Caco-2 (cell line): ENCODE measurements at regions not wholly inside any gene's neighbourhood (a gene's known extent, or its start where the extent isn't known, plus 50 kb on each side); places are given as distances from the start of the nearest gene placed in this dataset.

Source experiments
- BruUV-seq: library from RNA; stranded (reverse); fragments of 400-500 nt; replicated peaks from 2 replicates; lab custom pipeline; 2021; lab: Mats Ljungman, UMichigan
- CTCF ChIA-PET: fragments of 300-600 bp; sonication (Branson Sonifier 250); formaldehyde crosslinking; loops from one replicate; lab custom pipeline; 2022; ENCODE audit warnings: antibody characterized with exemption; lab: Charles Lee
- POLR2A ChIA-PET: fragments of 300-600 bp; sonication (Branson Sonifier 250); formaldehyde crosslinking; loops from one replicate; lab custom pipeline; 2022; ENCODE audit warnings: antibody characterized with exemption; lab: Charles Lee
- DNase-seq, 2 experiments: peaks; one replicate each; pipeline versions ENCODE4 v3.0.0 to v3.0.0-alpha.2; 2020 to 2022
- H3K27me3 ChIP-seq: replicated peaks from 2 replicates; pipeline ENCODE4 v1.6.0; 2011; ENCODE audit warnings: low read length; ENCODE audit not compliant: control insufficient read depth, insufficient read depth
- H3K36me3 ChIP-seq: 2 replicates; pipeline ENCODE4 v1.5.1; 2011; ENCODE audit warnings: low read length; ENCODE audit not compliant: control insufficient read depth, insufficient read depth
- H3K4me1 ChIP-seq: fragments of 250-450 bp; sonication (Bioruptor Pico); 2 replicates; pipeline ENCODE4 v1.5.1; 2020; ENCODE audit warnings: mild to moderate bottlenecking
- H3K4me3 ChIP-seq: 2 replicates; pipeline ENCODE4 v1.5.1; 2011; ENCODE audit warnings: low read depth, mild to moderate bottlenecking, control low read depth, low read length
- H3K9me3 ChIP-seq: fragments of 250-450 bp; sonication (Bioruptor Pico); 2 replicates; pipeline ENCODE4 v1.5.1; 2020; ENCODE audit warnings: mild to moderate bottlenecking, moderate library complexity
- H3K27ac Mint-ChIP-seq: one replicate; pipeline ENCODE4 v1.8.0; 2022; ENCODE audit warnings: mixed read lengths; ENCODE audit not compliant: unreplicated experiment
- H3K27me3 Mint-ChIP-seq: one replicate; pipeline ENCODE4 v1.8.0; 2022; ENCODE audit warnings: mixed read lengths; ENCODE audit not compliant: insufficient read depth, unreplicated experiment
- H3K36me3 Mint-ChIP-seq: one replicate; pipeline ENCODE4 v1.8.0; 2022; ENCODE audit warnings: mild to moderate bottlenecking, mixed read lengths; ENCODE audit not compliant: insufficient read depth, unreplicated experiment
- H3K4me1 Mint-ChIP-seq: one replicate; pipeline ENCODE4 v1.8.0; 2022; ENCODE audit warnings: low read depth, mixed read lengths; ENCODE audit not compliant: unreplicated experiment
- H3K4me3 Mint-ChIP-seq: one replicate; pipeline ENCODE4 v1.8.0; 2022; ENCODE audit warnings: mild to moderate bottlenecking, moderate library complexity, mixed read lengths; ENCODE audit not compliant: unreplicated experiment
- H3K9me3 Mint-ChIP-seq: one replicate; pipeline ENCODE4 v1.8.0; 2022; ENCODE audit warnings: mixed read lengths; ENCODE audit not compliant: unreplicated experiment
- CTCF ChIP-seq, 2 experiments: fragments of 200-600 bp in 1 of 2; IDR thresholded peaks; 1 replicate in 1 of 2; 2 replicates in 1 of 2; pipeline versions ENCODE4 v1.5.1 to v1.8.0; 2011 to 2022; ENCODE audit warnings: antibody characterized with exemption in 1 of 2, control low read depth in 1 of 2, inconsistent platforms in 1 of 2, low read depth in 1 of 2, low read length in 1 of 2, mild to moderate bottlenecking in 1 of 2, moderate library complexity in 1 of 2; ENCODE audit not compliant: insufficient read depth in 1 of 2, severe bottlenecking in 1 of 2, unreplicated experiment in 1 of 2
- intact Hi-C: fragments of 100-400 bp; cut with micrococcal nuclease; formaldehyde crosslinking; loops from one replicate; pipeline ENCODE4 v1.10.0; 2022; ENCODE audit not compliant: unreplicated experiment

GRCh38 chr16:5200123-5200522 lies 102.5 kb upstream of the EEF2KMT start:
- Histone ChIP-seq H3K4me1 (no peaks in the 10 kb centered on the region), H3K4me3 (no peak overlapping the region), H3K27me3 (no peaks in the 10 kb centered on the region), H3K36me3 (no peaks in the 10 kb centered on the region), H3K9me3 (no peaks in the 10 kb centered on the region)
- no TSS peak for BruUV-seq
- no peak for TF ChIP-seq CTCF (IDR thresholded peaks at IDR 0.05; ENCODE audit: insufficient read depth in 1 of 2, low read depth in 1 of 2, low read length in 1 of 2, severe bottlenecking in 1 of 2, unreplicated experiment in 1 of 2)
- intact Hi-C loops = no loop called here
- CTCF ChIA-PET = no interaction called here
- Mint-ChIP-seq H3K27ac (no peak overlapping the region), H3K27me3 (peaks cover 3% of the 10 kb centered on the region), H3K4me3 (no peak overlapping the region), H3K4me1 (no peaks in the 10 kb centered on the region), H3K36me3 (no peaks in the 10 kb centered on the region), H3K9me3 (peaks cover 9% of the 10 kb centered on the region)
- POLR2A ChIA-PET = no interaction called here
- no peak for DNase-seq

- H3K4me3 ChIP-seq = no peak overlapping the region
- no peaks in the 10 kb centered on the region for H3K36me3 ChIP-seq
- no peaks in the 10 kb centered on the region for H3K9me3 ChIP-seq
- peaks cover 3% of the 10 kb centered on the region for H3K27me3 Mint-ChIP-seq
- peaks cover 12% of the 10 kb centered on the region for H3K9me3 Mint-ChIP-seq
- no peaks in the 10 kb centered on the region for H3K4me1 ChIP-seq
- H3K36me3 Mint-ChIP-seq = no peaks in the 10 kb centered on the region
- no peak for DNase-seq
- no peak for TF ChIP-seq CTCF (IDR thresholded peaks at IDR 0.05; ENCODE audit: insufficient read depth in 1 of 2, low read depth in 1 of 2, low read length in 1 of 2, severe bottlenecking in 1 of 2, unreplicated experiment in 1 of 2)
- no TSS peak for BruUV-seq
- H3K4me1 Mint-ChIP-seq = no peaks in the 10 kb centered on the region
- ChIA-PET CTCF (no interaction called here), POLR2A (no interaction called here)
- intact Hi-C loops = no loop called here
- no peak overlapping the region for H3K4me3 Mint-ChIP-seq
- H3K27me3 ChIP-seq = no peaks in the 10 kb centered on the region
- no peak overlapping the region for H3K27ac Mint-ChIP-seq
These were observed 98.6 kb upstream of the EEF2KMT start for GRCh38 chr16:5196204-5196603.

GRCh38 chr16:5193861-5194260 lies 96.3 kb upstream of the EEF2KMT start:
- Mint-ChIP-seq H3K4me3 (no peak overlapping the region), H3K4me1 (no peaks in the 10 kb centered on the region), H3K36me3 (no peaks in the 10 kb centered on the region), H3K27ac (no peak overlapping the region), H3K27me3 (peaks cover 3% of the 10 kb centered on the region), H3K9me3 (peaks cover 22% of the 10 kb centered on the region)
- Histone ChIP-seq H3K4me3 (no peak overlapping the region), H3K36me3 (no peaks in the 10 kb centered on the region), H3K9me3 (no peaks in the 10 kb centered on the region), H3K27me3 (no peaks in the 10 kb centered on the region), H3K4me1 (peaks cover 3% of the 10 kb centered on the region; the same call in 1 of the 2 replicates)
- no peak for TF ChIP-seq CTCF (IDR thresholded peaks at IDR 0.05; ENCODE audit: insufficient read depth in 1 of 2, low read depth in 1 of 2, low read length in 1 of 2, severe bottlenecking in 1 of 2, unreplicated experiment in 1 of 2)
- POLR2A ChIA-PET = no interaction called here
- no TSS peak for BruUV-seq
- no peak for DNase-seq
- CTCF ChIA-PET = no interaction called here
- intact Hi-C loops = no loop called here
